Rectal smooth muscle tissue (tissue), 1 donor: ENCODE measurements at regions not wholly inside any gene's neighbourhood (a gene's known extent, or its start where the extent isn't known, plus 50 kb on each side); places are given as distances from the start of the nearest gene placed in this dataset.

Experiments
- H3K27ac ChIP-seq: one replicate; pipeline ENCODE4 v1.7.0; 2013; ENCODE audit warnings: low read depth, low read length, inconsistent platforms
- H3K27me3 ChIP-seq: one replicate; pipeline ENCODE4 v1.7.0; 2013; ENCODE audit warnings: low read length; ENCODE audit not compliant: control insufficient read depth, insufficient read depth
- H3K36me3 ChIP-seq: one replicate; pipeline ENCODE4 v1.7.0; 2013; ENCODE audit warnings: low read length; ENCODE audit not compliant: control insufficient read depth, insufficient read depth
- H3K4me1 ChIP-seq: one replicate; pipeline ENCODE4 v1.7.0; 2013; ENCODE audit warnings: low read length; ENCODE audit not compliant: control insufficient read depth, insufficient read depth
- H3K4me3 ChIP-seq: one replicate; pipeline ENCODE4 v1.7.0; 2013; ENCODE audit warnings: low read length
- H3K9ac ChIP-seq: one replicate; pipeline ENCODE4 v1.7.0; 2013; ENCODE audit warnings: low read length

DNA sequence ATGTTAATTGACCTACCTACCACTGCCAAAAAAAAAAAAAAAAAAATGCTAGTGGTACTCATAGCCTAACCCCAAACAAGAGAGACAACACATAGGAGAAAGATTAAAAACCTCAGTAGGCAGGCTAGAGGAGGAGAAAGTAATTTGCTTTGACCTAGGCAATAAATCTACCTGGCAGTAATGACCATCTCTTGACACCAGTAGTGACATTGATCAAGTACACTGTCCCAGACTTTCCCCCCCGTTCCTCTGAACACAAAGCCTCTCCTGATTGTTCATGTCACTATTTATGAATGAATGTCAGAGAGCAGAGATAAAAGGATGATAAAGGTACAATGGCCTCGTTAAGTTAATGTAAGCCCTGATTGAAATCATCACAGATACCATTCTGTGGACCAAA lies 746.8 kb downstream of the CBLN4 start:
- Histone ChIP-seq H3K27ac (no peak overlapping the region), H3K9ac (no peak overlapping the region), H3K4me3 (no peak overlapping the region), H3K36me3 (no peaks in the 10 kb centered on the region), H3K27me3 (no peaks in the 10 kb centered on the region), H3K4me1 (peaks cover 6% of the 10 kb centered on the region)

DNA sequence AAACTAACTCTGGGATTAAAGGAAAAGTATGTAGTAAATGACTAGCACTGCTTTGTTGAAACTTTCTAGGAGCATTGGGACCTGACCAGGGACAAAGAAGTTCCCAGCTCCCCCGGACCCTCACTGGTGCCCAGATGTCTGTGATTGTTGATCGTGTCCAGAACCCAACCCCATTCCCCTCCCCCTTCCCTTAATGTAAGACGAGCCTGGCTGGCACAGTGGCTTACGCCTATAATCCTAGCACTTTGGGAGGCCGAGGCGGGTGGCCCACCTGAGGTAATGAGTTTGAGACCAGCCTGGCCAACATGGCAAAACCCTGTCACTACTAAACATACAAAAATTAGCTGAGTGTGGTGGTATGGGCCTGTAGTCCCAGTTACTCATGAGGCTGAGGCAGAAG lies 750.3 kb downstream of the CBLN4 start:
- peaks cover 18% of the 10 kb centered on the region for H3K4me1 ChIP-seq
- no peaks in the 10 kb centered on the region for H3K36me3 ChIP-seq
- no peak overlapping the region for H3K27ac ChIP-seq
- H3K27me3 ChIP-seq, result no peaks in the 10 kb centered on the region
- no peak overlapping the region for H3K9ac ChIP-seq
- H3K4me3 ChIP-seq, result no peak overlapping the region

DNA sequence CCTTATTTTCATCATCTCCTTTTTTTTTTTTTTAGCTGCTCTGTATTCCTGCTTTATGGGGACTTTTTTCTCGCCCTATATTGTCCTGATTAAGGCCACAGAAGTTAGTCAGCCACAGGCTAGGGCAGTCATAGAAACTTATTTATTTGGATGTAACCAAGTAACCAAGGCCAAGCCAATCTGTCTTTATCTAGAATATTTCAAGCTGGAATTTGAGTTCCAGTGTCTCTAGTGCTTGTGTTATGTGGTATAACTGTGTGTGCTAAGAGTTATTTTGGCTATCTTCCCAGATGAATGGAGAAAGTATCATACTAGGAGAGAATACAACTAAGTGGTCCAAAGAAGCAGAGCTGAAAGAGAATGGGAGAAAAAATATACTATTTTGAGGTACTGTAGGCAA lies 751.5 kb downstream of the CBLN4 start:
- Histone ChIP-seq H3K27me3 (no peaks in the 10 kb centered on the region), H3K4me3 (no peak overlapping the region), H3K4me1 (peaks cover 18% of the 10 kb centered on the region), H3K36me3 (no peaks in the 10 kb centered on the region), H3K27ac (no peak overlapping the region), H3K9ac (no peak overlapping the region)

DNA sequence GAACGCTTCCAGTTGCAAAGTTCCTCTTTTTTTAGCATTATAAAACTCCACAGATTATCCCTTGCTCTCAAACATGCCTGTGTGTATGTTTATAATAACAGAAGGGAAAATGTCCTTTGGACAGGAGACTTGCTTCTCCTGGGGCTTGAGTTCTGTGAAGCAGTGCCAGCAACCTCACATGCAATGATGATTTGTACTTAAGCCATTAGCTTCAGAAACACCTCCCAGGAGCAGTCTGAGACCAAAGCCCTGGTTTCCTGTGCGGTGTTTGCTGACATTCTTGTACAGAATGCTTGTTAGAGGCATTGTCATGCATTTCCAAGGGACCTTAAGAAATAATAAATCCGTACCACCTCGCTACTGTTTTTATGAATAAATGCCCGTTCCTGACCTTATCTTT lies 752.8 kb downstream of the CBLN4 start:
- H3K27ac ChIP-seq, result peak overlapping the region; percentile 24
- H3K9ac ChIP-seq, result no peak overlapping the region
- H3K4me1 ChIP-seq, result peaks cover 18% of the 10 kb centered on the region
- H3K36me3 ChIP-seq, result no peaks in the 10 kb centered on the region
- H3K27me3 ChIP-seq, result no peaks in the 10 kb centered on the region
- no peak overlapping the region for H3K4me3 ChIP-seq

DNA sequence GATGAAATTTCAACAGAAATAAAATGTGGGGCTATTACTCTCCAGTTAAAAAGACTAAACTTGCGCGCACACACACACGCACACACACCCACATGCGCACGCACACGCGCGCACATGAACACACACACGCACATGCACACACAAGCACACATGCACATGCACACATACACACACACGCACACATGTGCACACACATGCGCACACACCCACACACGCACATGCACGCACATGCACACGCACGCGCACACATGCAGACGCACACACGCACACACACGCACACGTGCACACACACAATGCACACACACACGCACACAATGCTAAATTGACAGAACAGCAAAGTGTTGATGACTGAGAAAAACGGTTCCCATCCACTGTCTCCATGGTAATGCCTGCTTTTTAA lies 754.1 kb downstream of the CBLN4 start:
- H3K9ac ChIP-seq, result no peak overlapping the region
- H3K27ac ChIP-seq, result no peak overlapping the region
- no peaks in the 10 kb centered on the region for H3K36me3 ChIP-seq
- no peak overlapping the region for H3K4me3 ChIP-seq
- H3K4me1 ChIP-seq, result peaks cover 18% of the 10 kb centered on the region
- no peaks in the 10 kb centered on the region for H3K27me3 ChIP-seq

DNA sequence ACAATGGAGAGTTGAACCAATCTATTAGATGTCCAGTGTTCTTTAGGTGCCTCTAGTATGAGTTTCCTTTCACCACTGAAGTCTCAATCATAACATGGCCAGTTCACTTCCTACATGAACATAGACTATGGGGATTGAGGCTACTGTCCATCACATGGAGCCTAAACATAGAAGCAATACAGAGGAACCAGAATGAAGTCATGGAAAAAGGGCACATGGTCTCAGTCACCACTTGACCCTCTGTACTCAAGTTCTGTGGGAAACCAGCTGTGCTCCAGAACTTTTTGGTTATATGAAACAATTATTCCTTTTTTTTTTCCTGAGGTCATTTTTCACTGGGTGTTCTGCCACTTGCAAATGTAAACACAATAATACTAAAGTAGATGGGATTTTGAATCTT lies 762.5 kb downstream of the CBLN4 start:
- no peak overlapping the region for H3K4me3 ChIP-seq
- H3K27ac ChIP-seq, result no peak overlapping the region
- no peaks in the 10 kb centered on the region for H3K36me3 ChIP-seq
- no peaks in the 10 kb centered on the region for H3K27me3 ChIP-seq
- no peak overlapping the region for H3K9ac ChIP-seq
- no peaks in the 10 kb centered on the region for H3K4me1 ChIP-seq

DNA sequence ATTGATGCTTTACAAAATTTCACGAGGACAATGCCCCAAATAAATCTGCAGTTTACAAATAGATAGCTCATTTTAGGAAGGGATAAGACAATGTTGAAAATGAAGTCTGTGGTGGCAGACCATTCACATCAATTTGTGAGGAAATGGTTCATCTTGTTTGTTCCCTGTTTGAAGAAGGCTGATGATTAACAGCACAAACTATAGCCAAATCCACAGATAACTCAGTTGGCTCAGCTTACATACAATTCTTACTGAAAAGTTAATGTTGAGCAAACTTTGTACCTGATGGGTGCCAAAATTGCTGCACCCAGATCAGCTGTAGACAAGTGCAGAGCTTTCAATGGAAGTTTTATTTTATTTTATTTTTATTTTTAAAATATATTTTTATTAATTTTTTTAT lies 763.9 kb downstream of the DOK5 start:
- Histone ChIP-seq H3K9ac (no peak overlapping the region), H3K27me3 (no peaks in the 10 kb centered on the region), H3K27ac (no peak overlapping the region), H3K4me1 (no peaks in the 10 kb centered on the region), H3K36me3 (no peaks in the 10 kb centered on the region), H3K4me3 (no peak overlapping the region)

DNA sequence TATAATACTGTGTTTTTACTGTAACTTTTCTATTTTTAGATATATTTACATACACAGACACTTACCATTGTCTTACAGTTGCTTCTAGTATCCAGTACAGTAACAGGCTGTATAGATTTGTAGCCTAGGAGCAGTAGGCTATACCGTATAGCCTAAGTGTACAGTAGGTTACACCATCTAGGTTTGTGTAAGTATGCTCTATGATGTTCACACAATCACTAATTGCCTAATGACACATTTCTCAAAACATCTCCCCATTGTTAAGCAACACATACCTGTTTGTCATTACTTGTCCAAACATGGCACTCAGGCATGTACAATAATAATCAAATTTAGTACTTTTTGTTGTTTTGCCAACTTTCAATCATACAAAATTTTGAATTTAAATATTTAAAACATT lies 757.3 kb downstream of the DOK5 start:
- no peak overlapping the region for H3K27ac ChIP-seq
- no peaks in the 10 kb centered on the region for H3K4me1 ChIP-seq
- no peak overlapping the region for H3K9ac ChIP-seq
- no peaks in the 10 kb centered on the region for H3K36me3 ChIP-seq
- no peaks in the 10 kb centered on the region for H3K27me3 ChIP-seq
- no peak overlapping the region for H3K4me3 ChIP-seq

DNA sequence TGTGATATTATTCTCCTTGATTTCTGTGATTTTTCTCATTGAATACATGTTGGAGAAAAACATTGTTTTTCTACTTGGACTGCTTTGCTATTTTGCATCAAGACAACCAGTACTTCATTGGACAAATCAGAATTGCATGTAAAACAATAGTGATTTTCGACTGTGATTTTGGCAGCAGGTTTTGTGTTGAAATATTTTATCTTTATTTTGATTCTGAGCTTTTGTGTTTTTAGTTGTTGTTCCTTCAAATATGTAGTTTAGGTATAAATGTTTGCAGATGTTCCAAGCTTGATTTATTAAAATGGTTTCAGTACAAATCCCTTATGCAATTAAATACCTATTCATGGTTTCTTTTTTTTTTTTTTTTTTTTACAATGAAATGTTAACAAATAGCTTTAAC lies 754.1 kb downstream of the DOK5 start:
- Histone ChIP-seq H3K27ac (no peak overlapping the region), H3K4me3 (no peak overlapping the region), H3K9ac (no peak overlapping the region), H3K27me3 (no peaks in the 10 kb centered on the region), H3K36me3 (no peaks in the 10 kb centered on the region), H3K4me1 (no peaks in the 10 kb centered on the region)

DNA sequence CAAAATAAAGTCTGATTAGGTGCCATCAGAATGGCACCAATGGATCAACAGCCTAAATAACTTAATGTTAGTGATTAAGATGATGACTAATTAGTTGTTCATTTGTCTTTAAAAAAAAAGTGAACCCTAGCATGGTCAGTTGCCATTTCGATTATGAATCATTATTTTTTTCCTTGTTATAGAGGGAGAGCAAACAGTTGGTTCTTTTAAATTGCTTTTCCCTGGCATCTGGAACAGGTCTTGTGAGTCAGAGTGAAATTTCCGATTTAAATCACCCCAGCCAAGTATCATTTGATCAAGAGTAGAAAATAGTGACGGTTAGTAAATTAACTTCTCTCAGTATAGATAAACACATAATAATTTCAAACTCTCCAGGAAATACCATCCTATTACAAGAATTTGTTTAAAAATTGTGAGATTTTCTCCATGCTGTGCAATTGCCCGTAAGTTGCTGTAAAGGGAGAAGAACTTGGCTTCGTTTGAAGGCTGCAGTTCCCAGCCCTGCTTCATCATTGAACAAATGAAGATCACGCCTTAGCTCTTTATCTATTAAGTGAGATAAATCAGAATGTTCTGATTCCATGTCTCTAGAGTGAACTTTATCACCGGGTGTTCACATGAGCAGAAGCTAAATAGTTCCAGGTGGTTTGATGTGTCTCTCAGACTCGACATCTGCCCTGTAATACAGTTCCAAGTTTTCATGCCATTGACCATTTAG lies 741.3 kb downstream of the DOK5 start:
- H3K4me3 ChIP-seq, result no peak overlapping the region
- H3K27me3 ChIP-seq, result no peaks in the 10 kb centered on the region
- H3K36me3 ChIP-seq, result no peaks in the 10 kb centered on the region
- H3K27ac ChIP-seq, result no peak overlapping the region
- no peak overlapping the region for H3K9ac ChIP-seq
- no peaks in the 10 kb centered on the region for H3K4me1 ChIP-seq

DNA sequence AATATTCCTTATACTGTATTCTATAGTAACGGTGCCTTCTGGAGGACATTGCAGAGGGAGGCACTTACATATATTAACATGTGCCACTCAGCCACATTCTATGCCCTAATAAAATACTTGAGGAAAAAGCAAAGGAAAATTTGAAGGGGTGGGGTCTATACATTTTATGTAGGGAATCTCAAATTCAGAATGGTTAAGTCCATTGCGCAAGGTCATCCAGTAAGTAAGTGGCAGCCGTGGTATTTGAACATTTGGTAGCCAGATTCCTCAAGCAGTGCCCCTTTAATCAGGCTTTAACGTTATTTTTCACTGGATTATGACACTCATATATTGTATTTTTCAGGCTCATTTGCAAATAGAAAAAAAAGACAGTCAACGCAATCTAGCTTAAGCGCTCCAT lies 738.3 kb downstream of the DOK5 start:
- H3K36me3 ChIP-seq, result no peaks in the 10 kb centered on the region
- no peak overlapping the region for H3K9ac ChIP-seq
- no peak overlapping the region for H3K27ac ChIP-seq
- no peaks in the 10 kb centered on the region for H3K4me1 ChIP-seq
- no peak overlapping the region for H3K4me3 ChIP-seq
- H3K27me3 ChIP-seq, result no peaks in the 10 kb centered on the region

DNA sequence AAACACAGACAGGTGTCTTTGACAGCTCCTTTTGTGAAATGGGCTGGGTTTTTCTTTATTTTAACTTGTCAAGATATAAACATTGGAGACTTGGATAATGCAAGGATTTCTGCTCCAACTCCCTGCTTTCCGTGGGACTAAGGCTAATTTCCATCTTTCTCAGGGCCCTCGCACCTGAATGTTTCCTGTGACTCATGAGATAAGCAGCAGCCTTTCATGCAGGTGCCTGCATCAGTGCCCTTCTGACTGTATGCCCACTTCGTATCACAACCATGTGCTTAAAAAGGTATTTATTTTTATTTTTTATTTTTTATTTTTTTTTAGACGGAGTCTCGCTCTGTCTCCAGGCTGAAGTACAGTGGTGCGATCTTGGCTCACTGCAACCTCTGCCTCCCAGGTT lies 736.1 kb downstream of the DOK5 start:
- Histone ChIP-seq H3K27ac (no peak overlapping the region), H3K4me3 (no peak overlapping the region), H3K4me1 (no peaks in the 10 kb centered on the region), H3K9ac (no peak overlapping the region), H3K36me3 (no peaks in the 10 kb centered on the region), H3K27me3 (no peaks in the 10 kb centered on the region)

DNA sequence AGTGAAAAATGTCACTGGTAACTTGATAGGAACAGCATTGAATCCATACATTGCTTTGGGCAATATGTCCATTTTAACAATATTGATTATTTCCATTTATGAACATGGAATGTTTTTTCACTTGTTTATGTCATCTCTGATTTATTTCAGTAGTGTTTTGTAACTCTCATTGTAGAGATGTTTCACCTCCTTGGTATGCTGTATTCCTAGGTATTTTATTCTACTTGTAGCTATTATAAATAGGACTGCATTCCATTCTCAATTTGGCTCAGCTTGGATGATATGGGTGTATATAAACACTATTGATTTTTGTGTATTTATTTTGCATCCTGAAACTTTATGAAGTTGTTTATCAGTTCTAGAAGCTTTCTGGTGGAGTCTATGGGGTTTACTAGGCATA lies 730.3 kb downstream of the DOK5 start:
- Histone ChIP-seq H3K27ac (no peak overlapping the region), H3K27me3 (no peaks in the 10 kb centered on the region), H3K9ac (no peak overlapping the region), H3K4me1 (no peaks in the 10 kb centered on the region), H3K36me3 (no peaks in the 10 kb centered on the region), H3K4me3 (no peak overlapping the region)
